ENCODE measurements at regions not wholly inside any gene's neighbourhood (a gene's known extent, or its start where the extent isn't known, plus 50 kb on each side); places are given as distances from the start of the nearest gene placed in this dataset.

DNA sequence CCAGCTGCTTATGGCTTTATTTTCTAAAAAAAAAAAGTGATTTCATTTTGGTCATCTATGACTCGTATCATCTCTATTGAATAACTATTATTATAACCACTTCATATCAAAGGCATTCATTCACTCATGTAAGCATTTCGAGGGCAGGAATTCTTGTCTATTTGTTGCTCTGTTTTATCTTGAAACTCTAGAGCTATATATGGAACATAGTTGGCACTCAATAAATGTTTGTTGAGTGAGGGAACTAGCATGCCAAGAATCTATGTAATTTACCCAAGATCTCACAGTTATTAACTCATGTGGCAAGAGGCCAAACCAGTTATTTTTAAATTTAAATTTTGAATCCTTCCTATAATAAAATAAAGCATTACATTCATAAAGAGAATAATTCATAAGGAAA, 470.1 kb downstream of the TMX3 start:
- WGBS, 2 experiments (ENCODE audit: extremely low coverage in 1 of 2, insufficient coverage in 1 of 2, insufficient read length in 1 of 2, insufficient replicate concordance in 2 of 2, low coverage in 1 of 2, low lambda C conversion rate in 2 of 2, missing lambda C conversion rate in 1 of 2), result 98% methylated on average over 2 of the region's 2 CpGs; no CpG with 5 or more reads in 1 of the 2 experiments
- Histone ChIP-seq H4K20me1 (replicated peaks in 1 of 2; ENCODE audit: control insufficient read depth in 1 of 2, insufficient read depth in 2 of 2, low read length in 2 of 2) (no peaks in the 10 kb centered on the region), H3K4me2 (ENCODE audit: insufficient read depth in 1 of 2, low read depth in 2 of 2, low read length in 2 of 2) (no peak overlapping the region), H3K27me3 (replicated peaks in 1 of 4; ENCODE audit: control insufficient read depth in 3 of 4, extremely low read depth in 1 of 4, insufficient read depth in 3 of 4, low read length in 3 of 4) (no peaks in the 10 kb centered on the region), H3K23ac (ENCODE audit: insufficient read length) (no peak overlapping the region), H4K5ac (ENCODE audit: insufficient read length, low read depth, low read length) (no peak overlapping the region), H2AK5ac (ENCODE audit: low read depth, low read length) (no peak overlapping the region), H4K8ac (ENCODE audit: extremely low read depth, insufficient read depth, low read length) (no peak overlapping the region), H3K56ac (replicated peaks; ENCODE audit: insufficient read length, low read depth, low read length) (no peak overlapping the region), H3K18ac (ENCODE audit: extremely low read depth, low read length) (no peak overlapping the region), H2BK15ac (ENCODE audit: low read length) (no peak overlapping the region), H3K4me3 (ENCODE audit: extremely low read depth in 1 of 4, insufficient read depth in 2 of 4, low read depth in 3 of 4, low read length in 4 of 4) (no peak overlapping the region), H2BK20ac (ENCODE audit: low read length) (no peak overlapping the region), H2BK5ac (ENCODE audit: low read depth, low read length) (no peak overlapping the region), H3K9me3 (ENCODE audit: insufficient read depth in 2 of 2, low read depth in 1 of 2, low read length in 1 of 2) (no peaks in the 10 kb centered on the region), H3K27ac (ENCODE audit: low read depth, low read length) (no peak overlapping the region), H3K4me1 (replicated peaks in 1 of 4; ENCODE audit: control insufficient read depth in 3 of 4, insufficient read depth in 4 of 4, low read length in 3 of 4) (no peaks in the 10 kb centered on the region), H2AFZ (ENCODE audit: low read length) (no peak overlapping the region), H3K9ac (replicated peaks in 1 of 4; ENCODE audit: extremely low read depth in 1 of 4, low read depth in 3 of 4, low read length in 3 of 4) (no peak overlapping the region), H4K91ac (replicated peaks; ENCODE audit: insufficient read length, low read length) (no peak overlapping the region), H2BK12ac (ENCODE audit: low read depth, low read length) (no peak overlapping the region), H3K14ac (ENCODE audit: insufficient read length) (no peak overlapping the region), H3K79me1 (ENCODE audit: low read depth, low read length) (no peaks in the 10 kb centered on the region), H3K23me2 (ENCODE audit: low read depth, low read length) (no peaks in the 10 kb centered on the region), H3K4ac (replicated peaks; ENCODE audit: insufficient read length, low read depth, low read length) (no peak overlapping the region), H3K36me3 (ENCODE audit: control insufficient read depth in 2 of 4, insufficient read depth in 4 of 4, low read length in 3 of 4) (no peaks in the 10 kb centered on the region; a peak in 1 of 8 replicates), H2BK120ac (replicated peaks; ENCODE audit: low read depth, low read length) (no peak overlapping the region), H3K79me2 (ENCODE audit: control insufficient read depth in 1 of 2, insufficient read depth in 2 of 2, low read length in 2 of 2) (no peaks in the 10 kb centered on the region)
- DNase-seq (ENCODE audit: low read depth in 1 of 2, low spot score in 2 of 2), result no peak
- ChIA-PET POLR2A (ENCODE audit: partially characterized antibody) (no interaction called here), CTCF (ENCODE audit: partially characterized antibody) (no interaction called here)
- FAIRE-seq, result no peak
- TF ChIP-seq RNF2 (IDR thresholded peaks at IDR 0.05; ENCODE audit: borderline replicate concordance, low read depth, low read length, missing control alignments, poor library complexity, severe bottlenecking), result no peak
- TF ChIP-seq CHD1 (IDR thresholded peaks at IDR 0.05; ENCODE audit: low read depth, low read length), result no peak
- TF ChIP-seq SIN3A (conservative IDR thresholded peaks at IDR 0.05 in 1 of 2, IDR thresholded peaks at IDR 0.05 in 1 of 2; ENCODE audit: low read depth in 1 of 2, low read length in 2 of 2), result no peak
- TF ChIP-seq BACH1 (IDR thresholded peaks at IDR 0.05; ENCODE audit: low read length), result no peak
- TF ChIP-seq SAP30 (IDR thresholded peaks at IDR 0.05; ENCODE audit: insufficient read depth, insufficient replicate concordance, low read length), result no peak
- TF ChIP-seq BCL11A (IDR thresholded peaks at IDR 0.05; ENCODE audit: low read depth in 2 of 2, low read length in 2 of 2), result no peak
- no peak for TF ChIP-seq RAD21 (IDR thresholded peaks at IDR 0.05 in 1 of 2, conservative IDR thresholded peaks at IDR 0.05 in 1 of 2; ENCODE audit: low read depth in 2 of 2, low read length in 2 of 2)
- TF ChIP-seq, protein P1, sequence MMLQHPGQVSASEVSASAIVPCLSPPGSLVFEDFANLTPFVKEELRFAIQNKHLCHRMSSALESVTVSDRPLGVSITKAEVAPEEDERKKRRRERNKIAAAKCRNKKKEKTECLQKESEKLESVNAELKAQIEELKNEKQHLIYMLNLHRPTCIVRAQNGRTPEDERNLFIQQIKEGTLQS (IDR thresholded peaks at IDR 0.05; ENCODE audit: insufficient read depth, low read depth, low read length), result no peak
- no peak for TF ChIP-seq SRF (IDR thresholded peaks at IDR 0.05; ENCODE audit: low read depth, low read length)
- no peak for TF ChIP-seq TCF12 (IDR thresholded peaks at IDR 0.05; ENCODE audit: low read depth, low read length)
- no peak for TF ChIP-seq EZH2 (IDR thresholded peaks at IDR 0.05; ENCODE audit: low read depth, low read length, severe bottlenecking)
- no peak for TF ChIP-seq YY1 (IDR thresholded peaks at IDR 0.05; ENCODE audit: low read depth, low read length)
- no peak for TF ChIP-seq CHD2 (IDR thresholded peaks at IDR 0.05; ENCODE audit: low read length)
- no peak for TF ChIP-seq SIRT6 (IDR thresholded peaks at IDR 0.05; ENCODE audit: low read length)
